Activated naive CD8-positive, alpha-beta T cell treated with anti-CD3 and anti-CD28 coated beads for 36 hours (primary cell): ENCODE measurements at regions not wholly inside any gene's neighbourhood (a gene's known extent, or its start where the extent isn't known, plus 50 kb on each side); places are given as distances from the start of the nearest gene placed in this dataset.
"Not testable (repeated sequence)": the region's sequence is repeated elsewhere in the genome, so short reads cannot be mapped to it uniquely, and the experiment has no call there.

Experiments used
- DNase-seq: peaks from one replicate; pipeline ENCODE4 v3.0.0; 2021
- H3K27ac Mint-ChIP-seq: one replicate; pipeline ENCODE4 v1.8.0; 2022; ENCODE audit warnings: mild to moderate bottlenecking, moderate library complexity, mixed read lengths
- H3K27me3 Mint-ChIP-seq: one replicate; pipeline ENCODE4 v1.8.0; 2022; ENCODE audit warnings: mild to moderate bottlenecking, mixed read lengths
- H3K36me3 Mint-ChIP-seq: one replicate; pipeline ENCODE4 v1.8.0; 2021; ENCODE audit warnings: mild to moderate bottlenecking, mixed read lengths
- H3K4me1 Mint-ChIP-seq: one replicate; pipeline ENCODE4 v1.8.0; 2021; ENCODE audit warnings: mixed read lengths
- H3K4me3 Mint-ChIP-seq: one replicate; pipeline ENCODE4 v1.8.0; 2022; ENCODE audit warnings: mild to moderate bottlenecking, moderate library complexity, mixed read lengths
- H3K9me3 Mint-ChIP-seq: one replicate; pipeline ENCODE4 v1.8.0; 2022; ENCODE audit warnings: mixed read lengths

DNA sequence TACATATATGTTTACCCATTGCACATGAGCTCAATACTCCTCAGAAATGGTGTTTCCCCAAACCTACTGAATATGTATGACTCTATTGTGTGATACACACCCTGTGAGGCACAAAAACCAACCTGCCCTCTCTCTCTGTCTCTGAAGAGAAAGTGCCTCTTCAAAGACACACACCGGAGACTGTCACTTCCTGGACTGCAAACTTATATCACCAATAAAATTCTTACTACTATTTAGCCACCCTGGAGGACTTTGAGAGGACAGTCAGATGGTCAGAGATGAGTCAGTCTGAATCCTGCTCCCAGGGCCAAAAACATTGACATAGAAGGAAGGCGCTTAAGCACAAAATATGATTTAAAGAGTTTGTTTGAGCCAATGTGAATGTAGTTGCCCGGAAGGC lies 110.4 kb downstream of the PPIAL4G start:
- peaks cover 38% of the 10 kb centered on the region for H3K4me1 Mint-ChIP-seq
- H3K9me3 Mint-ChIP-seq = no peaks in the 10 kb centered on the region
- H3K27me3 Mint-ChIP-seq = no peaks in the 10 kb centered on the region
- H3K36me3 Mint-ChIP-seq = no peaks in the 10 kb centered on the region
- H3K27ac Mint-ChIP-seq = peak overlapping the region; percentile 97
- H3K4me3 Mint-ChIP-seq = peak overlapping the region; percentile 75
- DNase-seq = peak; percentile 35

DNA sequence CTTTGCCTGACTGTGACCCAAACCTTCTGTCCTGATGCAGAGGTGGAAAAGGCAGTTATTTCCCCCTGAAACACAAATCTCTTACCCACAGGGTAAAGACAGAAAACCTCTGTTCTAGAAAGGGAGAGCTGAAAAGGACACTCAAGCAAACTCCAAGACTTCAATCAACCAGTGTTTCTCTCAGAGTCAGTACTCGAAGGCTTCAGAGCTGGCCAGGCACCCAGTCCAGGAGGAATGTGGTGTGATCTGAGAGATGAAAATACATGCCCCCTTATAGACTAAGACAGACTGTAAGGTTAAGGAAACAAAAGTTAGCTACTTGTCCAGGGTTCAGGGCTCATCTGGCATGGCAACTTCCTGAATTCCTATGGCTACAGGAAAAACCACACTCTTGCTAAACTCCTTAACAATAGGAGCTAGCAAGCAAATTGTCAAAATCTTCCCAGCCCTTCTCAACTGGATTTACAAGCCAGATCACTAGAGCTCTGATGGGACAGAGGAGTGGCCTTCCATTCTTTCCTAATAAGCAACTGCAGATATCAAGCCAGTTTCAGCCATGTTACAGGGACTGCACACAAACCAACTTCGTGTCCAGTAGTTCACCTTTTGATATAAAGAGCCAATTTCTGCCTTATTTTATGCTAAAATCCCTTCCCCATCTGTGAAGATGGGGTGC lies 110.9 kb downstream of the PPIAL4G start:
- not testable (repeated sequence) for H3K36me3 Mint-ChIP-seq
- peaks cover 38% of the 10 kb centered on the region for H3K4me1 Mint-ChIP-seq

DNA sequence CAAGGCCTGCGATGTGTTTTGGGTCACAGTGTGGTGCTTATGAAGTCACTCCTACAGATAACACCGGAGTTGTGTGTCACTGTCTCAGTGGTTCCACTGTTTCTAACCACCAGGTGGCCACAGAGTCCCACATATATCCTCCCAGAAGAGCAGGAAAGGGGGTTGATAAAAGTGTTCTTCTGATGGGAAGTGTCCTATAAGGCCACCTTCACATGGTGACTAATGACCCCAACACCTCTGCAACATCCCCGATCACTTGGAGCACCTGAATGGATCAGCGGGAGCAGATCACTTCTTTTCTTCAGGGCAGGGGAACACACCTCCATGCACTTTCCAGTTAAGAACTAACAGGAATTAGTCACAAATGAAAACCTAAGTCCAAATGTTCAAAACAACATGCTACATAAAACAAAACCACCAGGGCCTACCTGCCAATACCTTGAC lies 111.5 kb downstream of the PPIAL4G start:
- H3K4me3 Mint-ChIP-seq = peak overlapping the region; percentile 42
- H3K27ac Mint-ChIP-seq = peak overlapping the region; percentile 97
- H3K4me1 Mint-ChIP-seq = peaks cover 44% of the 10 kb centered on the region
- not testable (repeated sequence) for H3K9me3 Mint-ChIP-seq, H3K27me3 Mint-ChIP-seq, H3K36me3 Mint-ChIP-seq
- peak; percentile 70 for DNase-seq

More for the DNA sequence above, 110.9 kb downstream of the PPIAL4G start:
- H3K9me3 Mint-ChIP-seq, H3K27me3 Mint-ChIP-seq, DNase-seq: not testable (repeated sequence)
- H3K27ac Mint-ChIP-seq = peak overlapping the region; percentile 97
- peak overlapping the region; percentile 75 for H3K4me3 Mint-ChIP-seq

DNA sequence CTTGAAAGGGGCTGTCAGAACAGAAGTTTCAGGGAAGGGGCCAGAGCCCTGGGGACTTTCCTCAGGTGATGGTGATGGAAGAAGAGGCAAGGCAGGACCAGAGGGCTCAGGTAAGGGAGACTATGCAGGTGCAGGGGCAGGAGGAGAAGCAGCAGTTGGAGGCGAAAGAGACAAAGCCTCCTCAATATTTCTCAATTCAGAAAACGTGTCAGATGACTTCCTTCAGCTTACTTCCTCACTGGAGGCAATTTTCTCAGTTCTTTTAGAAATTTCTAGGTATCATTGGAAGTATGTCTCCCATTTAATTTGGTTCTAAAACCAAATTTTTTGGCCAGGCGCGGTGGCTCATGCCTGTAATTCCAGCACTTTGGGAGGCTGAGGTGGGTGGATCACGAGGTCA lies 112.4 kb downstream of the PPIAL4G start:
- H3K4me3 Mint-ChIP-seq, H3K36me3 Mint-ChIP-seq, H3K27me3 Mint-ChIP-seq, H3K9me3 Mint-ChIP-seq, DNase-seq: not testable (repeated sequence)
- H3K4me1 Mint-ChIP-seq = peaks cover 48% of the 10 kb centered on the region
- peak overlapping the region; percentile 97 for H3K27ac Mint-ChIP-seq

DNA sequence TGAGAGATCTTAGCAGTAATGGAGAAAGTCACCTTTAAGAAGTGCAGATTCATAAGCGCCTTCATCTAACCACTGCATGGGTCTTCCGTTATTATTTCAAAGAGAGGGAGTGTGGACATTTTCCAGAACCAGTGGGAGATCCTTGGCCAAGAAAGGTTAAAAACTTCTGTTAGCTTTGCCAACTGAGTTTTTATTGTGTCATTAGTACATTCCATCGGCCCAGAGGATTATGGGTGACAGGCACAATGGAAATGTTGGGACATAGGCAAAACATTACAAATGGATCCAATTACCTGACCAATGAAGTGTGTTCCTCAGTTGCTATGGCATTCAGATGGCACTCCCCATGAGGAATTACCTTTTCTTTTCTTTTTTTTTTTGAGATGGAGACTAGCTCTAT lies 115.5 kb downstream of the PPIAL4G start:
- Mint-ChIP-seq H3K4me1 (peaks cover 63% of the 10 kb centered on the region), H3K27me3 (no peaks in the 10 kb centered on the region), H3K9me3 (no peaks in the 10 kb centered on the region), H3K36me3 (no peaks in the 10 kb centered on the region), H3K4me3 (no peak overlapping the region), H3K27ac (no peak overlapping the region)
- DNase-seq = no peak

DNA sequence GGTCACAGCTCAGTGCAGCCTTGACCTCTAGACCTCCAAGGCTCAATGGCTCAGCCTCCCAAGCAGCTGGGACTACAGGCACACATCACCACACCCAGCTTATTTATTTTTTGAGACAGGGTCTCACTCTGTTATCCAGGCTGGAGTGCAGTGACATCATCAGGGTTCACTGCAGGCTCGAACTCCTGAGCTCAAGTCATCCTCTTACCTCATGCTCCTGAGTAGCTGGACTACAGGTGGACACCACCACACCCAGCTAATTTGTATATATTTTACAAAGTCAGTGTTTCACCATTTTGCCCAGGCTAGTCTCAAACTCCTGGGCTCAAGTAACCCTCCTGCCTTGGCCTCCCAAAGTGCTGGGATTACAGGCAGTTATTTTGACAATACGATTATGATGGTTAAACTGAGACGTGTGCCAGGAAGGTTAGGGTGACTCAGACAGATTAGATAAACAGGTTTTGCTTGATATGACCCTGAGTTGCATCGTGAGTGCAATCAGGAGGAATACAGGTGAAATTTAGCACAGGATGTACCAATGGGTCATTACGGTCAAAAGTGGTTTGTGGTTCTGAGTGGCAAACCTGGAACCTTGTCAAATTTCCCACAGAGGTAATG lies 116.9 kb downstream of the PPIAL4G start:
- DNase-seq, H3K27me3 Mint-ChIP-seq, H3K9me3 Mint-ChIP-seq, H3K27ac Mint-ChIP-seq, H3K4me3 Mint-ChIP-seq, H3K36me3 Mint-ChIP-seq: not testable (repeated sequence)
- H3K4me1 Mint-ChIP-seq = peaks cover 63% of the 10 kb centered on the region

DNA sequence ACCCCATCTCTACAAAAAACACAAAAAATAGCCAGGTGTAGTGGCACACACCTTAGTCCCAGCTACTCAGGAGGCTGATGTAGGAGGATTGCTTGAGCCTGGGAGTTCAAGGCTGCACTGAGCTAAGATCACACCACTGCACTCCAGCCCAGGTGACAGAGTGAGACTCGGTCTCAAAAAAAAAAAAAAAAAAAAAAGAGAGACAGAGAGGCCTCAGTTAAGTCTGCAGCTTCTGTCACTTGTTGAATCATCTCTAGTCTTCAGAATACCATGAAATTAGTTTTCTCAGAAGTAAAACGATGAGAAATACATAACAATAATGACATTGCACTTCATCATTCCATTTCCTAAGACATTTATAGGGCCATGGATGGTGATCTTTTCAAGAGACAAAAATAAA lies 118.0 kb downstream of the PPIAL4G start:
- H3K27me3 Mint-ChIP-seq, DNase-seq, H3K9me3 Mint-ChIP-seq, H3K36me3 Mint-ChIP-seq, H3K4me3 Mint-ChIP-seq: not testable (repeated sequence)
- Mint-ChIP-seq H3K4me1 (peaks cover 54% of the 10 kb centered on the region), H3K27ac (peak overlapping the region; percentile 19)

DNA sequence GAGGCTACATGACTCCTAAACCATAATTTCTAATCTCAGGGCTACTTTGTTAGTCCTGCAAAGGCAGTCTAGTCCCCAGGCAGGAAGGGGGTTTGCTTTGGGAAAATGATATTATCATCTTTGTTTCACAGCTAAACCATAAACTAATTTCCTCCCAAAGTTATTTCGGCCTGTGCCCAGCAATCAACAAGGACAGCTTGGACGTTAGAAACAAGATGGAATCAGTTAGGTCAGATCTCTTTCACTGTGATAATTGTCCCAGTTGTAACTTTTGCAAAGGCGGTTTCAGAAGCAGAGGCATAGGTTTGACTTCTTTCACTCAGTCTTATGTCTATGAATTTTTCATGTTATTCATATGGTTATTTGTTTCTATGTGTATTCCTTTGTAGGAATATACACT lies 119.1 kb downstream of the PPIAL4G start:
- not testable (repeated sequence) for H3K27ac Mint-ChIP-seq, H3K4me3 Mint-ChIP-seq, H3K36me3 Mint-ChIP-seq, H3K27me3 Mint-ChIP-seq, DNase-seq, H3K9me3 Mint-ChIP-seq
- peaks cover 52% of the 10 kb centered on the region for H3K4me1 Mint-ChIP-seq

DNA sequence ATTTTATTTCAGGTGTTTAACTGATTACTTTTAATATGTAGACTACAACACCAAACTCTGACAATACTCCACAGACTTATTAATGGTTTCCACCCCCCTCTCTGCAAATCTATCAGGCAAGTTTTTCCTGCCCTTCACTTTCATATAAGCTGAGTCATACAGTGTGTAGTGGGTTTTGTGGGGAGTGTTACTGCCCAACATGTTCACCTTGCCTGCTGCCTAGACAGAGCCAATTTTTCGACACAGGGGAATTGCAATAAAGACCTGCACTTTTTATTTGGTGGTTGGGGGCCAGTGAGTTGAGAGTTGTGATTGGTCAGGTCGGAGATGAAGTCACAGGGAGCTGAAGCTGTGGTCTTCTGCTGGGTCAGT lies 119.7 kb downstream of the PPIAL4G start:
- Mint-ChIP-seq H3K9me3 (no peaks in the 10 kb centered on the region), H3K27me3 (peaks cover 6% of the 10 kb centered on the region), H3K36me3 (no peaks in the 10 kb centered on the region), H3K4me1 (peaks cover 52% of the 10 kb centered on the region), H3K4me3 (peak overlapping the region; percentile 81), H3K27ac (peak overlapping the region; percentile 81)
- peak; percentile 50 for DNase-seq

DNA sequence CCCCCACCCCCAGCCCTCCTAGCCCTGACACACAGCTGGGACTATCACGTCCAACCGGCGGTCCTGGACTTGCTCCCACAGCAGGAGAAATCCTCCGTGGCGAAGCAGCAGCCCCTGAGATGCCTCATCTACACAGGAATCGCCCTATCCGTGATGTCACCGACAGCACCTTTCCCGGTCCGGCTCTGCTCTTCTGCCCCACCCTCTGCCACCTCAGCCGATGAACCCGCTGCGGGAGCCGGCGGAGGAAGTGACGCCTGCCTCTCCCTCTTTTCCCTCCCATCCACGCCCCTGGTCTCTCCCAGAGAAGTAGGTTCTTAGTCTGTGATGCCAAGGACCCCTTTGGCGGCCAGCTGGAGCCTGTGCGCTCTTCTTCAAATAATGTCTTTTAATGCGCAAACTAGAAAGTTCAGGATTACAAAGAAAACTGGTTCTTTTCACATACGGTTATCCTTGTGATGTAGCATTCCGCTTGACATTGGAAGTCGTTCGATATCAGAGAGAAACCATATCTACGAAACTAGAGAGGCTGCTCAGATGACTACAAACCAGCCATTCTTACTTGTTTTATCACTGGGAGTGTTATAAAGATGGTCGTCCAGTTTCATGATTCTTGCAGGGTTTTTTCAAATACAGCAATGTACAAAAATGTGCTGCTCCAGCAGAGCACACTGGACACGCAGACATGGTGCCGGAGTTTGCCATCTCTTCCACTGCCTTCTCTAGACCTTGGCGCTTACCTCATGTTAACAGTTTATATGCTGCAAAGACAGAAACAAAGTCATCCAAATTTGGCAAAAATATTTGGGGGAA lies 120.3 kb downstream of the PPIAL4G start:
- DNase-seq = peak; percentile 56
- Mint-ChIP-seq H3K27me3 (peaks cover 8% of the 10 kb centered on the region), H3K4me1 (peaks cover 52% of the 10 kb centered on the region), H3K9me3 (no peaks in the 10 kb centered on the region), H3K36me3 (no peaks in the 10 kb centered on the region), H3K27ac (peak overlapping the region; percentile 81), H3K4me3 (peak overlapping the region; percentile 81)

DNA sequence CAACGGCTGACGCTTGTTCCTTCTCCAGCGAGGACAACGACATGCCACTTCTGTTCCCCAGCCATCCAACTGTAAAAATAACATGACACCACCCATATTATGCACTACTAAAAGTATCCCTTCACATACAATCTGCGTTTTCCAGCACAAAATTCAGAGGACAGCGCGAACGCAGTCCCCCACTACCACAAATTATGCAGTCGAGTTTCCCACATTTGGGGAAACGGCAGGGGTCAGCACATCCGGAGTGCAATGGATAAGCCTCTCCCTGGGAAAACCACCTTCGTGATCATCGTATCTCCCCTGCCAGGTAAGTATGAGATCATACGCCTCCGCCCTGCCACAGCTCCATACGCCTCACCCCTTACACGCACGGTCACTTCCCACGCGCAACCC lies 120.9 kb downstream of the PPIAL4G start:
- peak overlapping the region; percentile 81 for H3K4me3 Mint-ChIP-seq
- H3K36me3 Mint-ChIP-seq = no peaks in the 10 kb centered on the region
- peak overlapping the region; percentile 81 for H3K27ac Mint-ChIP-seq
- peaks cover 52% of the 10 kb centered on the region for H3K4me1 Mint-ChIP-seq
- peaks cover 8% of the 10 kb centered on the region for H3K27me3 Mint-ChIP-seq
- peak; percentile 43 for DNase-seq
- no peaks in the 10 kb centered on the region for H3K9me3 Mint-ChIP-seq

DNA sequence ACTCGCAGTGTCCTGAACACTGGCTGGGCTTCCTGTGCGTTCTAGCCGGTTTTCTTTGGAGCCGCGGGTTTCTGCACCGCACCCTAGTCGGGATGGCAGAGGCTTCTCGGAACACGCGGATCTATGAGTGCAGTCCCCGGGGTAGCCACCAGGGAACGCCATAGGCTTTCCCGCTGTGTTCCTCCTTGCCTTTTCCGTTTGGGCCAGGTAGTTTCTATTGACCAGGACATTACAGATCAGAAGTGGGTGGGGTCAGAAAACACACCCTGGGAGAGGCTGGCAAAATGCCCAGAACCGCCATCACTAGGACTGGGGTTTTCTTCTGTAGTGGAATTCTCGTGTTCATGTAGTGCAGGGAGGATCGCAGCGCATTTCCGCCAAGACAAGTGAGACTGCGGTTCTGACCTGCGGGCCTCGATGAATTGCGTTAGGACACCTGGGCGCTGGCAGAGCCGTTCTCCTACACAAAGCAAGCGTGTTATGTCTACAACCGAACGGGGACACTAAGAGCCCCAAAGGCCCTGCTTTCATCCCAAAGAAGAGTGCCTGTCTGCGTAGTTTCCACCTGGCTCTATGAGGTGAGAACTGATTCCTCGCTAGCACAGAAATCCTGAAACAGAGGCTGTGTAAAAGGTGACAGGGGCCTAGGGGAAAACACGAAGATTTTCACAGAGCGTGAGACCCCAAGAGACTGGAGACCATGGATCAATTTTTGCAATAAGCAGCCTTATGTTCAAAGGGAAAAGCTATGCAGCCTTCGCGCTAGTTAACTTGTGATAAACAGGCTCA lies 121.5 kb downstream of the PPIAL4G start:
- peak; percentile 51 for DNase-seq
- H3K27me3 Mint-ChIP-seq, H3K36me3 Mint-ChIP-seq, H3K9me3 Mint-ChIP-seq: not testable (repeated sequence)
- H3K4me1 Mint-ChIP-seq = peaks cover 47% of the 10 kb centered on the region
- H3K27ac Mint-ChIP-seq = peak overlapping the region; percentile 81
- peak overlapping the region; percentile 81 for H3K4me3 Mint-ChIP-seq

DNA sequence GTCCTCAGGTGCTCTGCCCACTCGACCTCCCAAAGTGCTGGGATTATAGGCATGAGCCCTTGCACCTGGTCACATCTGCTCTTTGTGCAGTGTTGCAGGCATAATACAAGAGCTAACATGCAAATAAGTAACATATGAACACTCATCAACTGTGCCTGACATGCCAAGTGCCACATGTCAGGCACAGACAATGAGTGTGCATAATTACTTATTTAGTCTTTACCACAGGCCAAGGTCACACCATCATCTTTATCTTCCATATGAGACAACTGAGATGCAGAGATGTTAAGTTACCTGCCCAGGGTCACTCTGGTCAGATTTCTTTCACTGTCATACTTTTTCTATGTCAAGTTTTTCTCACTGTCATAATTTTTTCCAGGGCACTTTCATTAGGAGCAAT lies 126.1 kb downstream of the PPIAL4G start:
- peaks cover 51% of the 10 kb centered on the region for H3K27me3 Mint-ChIP-seq
- no peaks in the 10 kb centered on the region for H3K9me3 Mint-ChIP-seq

DNA sequence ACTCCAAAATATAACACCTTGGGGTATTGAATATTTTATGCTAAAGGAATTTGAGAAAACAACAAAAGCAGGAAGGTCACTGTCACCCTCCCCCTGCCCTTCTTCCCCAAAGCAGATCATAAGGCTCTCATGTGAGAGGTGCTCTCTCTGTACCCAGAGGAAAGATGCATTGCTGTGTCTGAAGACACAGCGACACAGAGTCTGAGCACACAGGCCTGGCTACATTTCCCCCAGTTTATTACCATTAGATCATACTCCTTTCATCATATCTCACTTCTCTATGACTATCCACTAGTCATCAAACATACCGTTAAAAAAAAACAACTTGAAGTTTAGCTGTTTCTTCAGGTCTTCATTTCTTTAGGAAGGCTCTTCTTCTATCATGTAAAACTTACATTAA lies 127.1 kb downstream of the PPIAL4G start:
- Mint-ChIP-seq H3K9me3 (no peaks in the 10 kb centered on the region), H3K4me3 (no peak overlapping the region), H3K27ac (no peak overlapping the region), H3K4me1 (peaks cover 10% of the 10 kb centered on the region), H3K27me3 (peaks cover 61% of the 10 kb centered on the region), H3K36me3 (no peaks in the 10 kb centered on the region)
- no peak for DNase-seq

More for the DNA sequence above, 126.1 kb downstream of the PPIAL4G start:
- Mint-ChIP-seq H3K4me1 (peaks cover 18% of the 10 kb centered on the region), H3K36me3 (no peaks in the 10 kb centered on the region), H3K4me3 (no peak overlapping the region), H3K27ac (no peak overlapping the region)
- no peak for DNase-seq

DNA sequence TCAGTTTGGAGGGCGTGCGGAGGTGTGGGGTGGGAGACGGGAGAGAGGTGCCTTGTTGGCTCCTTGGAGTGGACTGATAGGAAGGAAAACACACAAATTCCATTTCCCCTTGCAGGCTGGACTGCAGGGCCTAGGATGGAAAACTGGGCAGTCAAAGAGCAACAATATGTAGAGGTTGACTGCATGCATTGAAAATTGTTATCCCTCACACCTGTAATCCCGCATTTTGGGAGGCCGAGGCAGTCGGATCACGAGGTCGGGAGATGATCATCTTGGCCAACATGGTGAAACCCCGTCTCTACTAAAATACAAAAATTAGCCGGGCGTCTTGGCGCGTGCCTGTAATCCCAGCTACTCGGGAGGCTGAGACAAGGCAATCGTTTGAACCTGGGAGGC lies 128.2 kb downstream of the PPIAL4G start:
- Mint-ChIP-seq H3K4me1 (peaks cover 10% of the 10 kb centered on the region), H3K9me3 (no peaks in the 10 kb centered on the region), H3K27me3 (peaks cover 63% of the 10 kb centered on the region), H3K27ac (no peak overlapping the region), H3K36me3 (no peaks in the 10 kb centered on the region), H3K4me3 (no peak overlapping the region)
- no peak for DNase-seq
